T-helper 1 cell treated with Interleukin-12 subunit alpha and Interleukin-12 subunit beta and Interleukin-4 antibody, amounts not matched to agents 30 ng/mL and 1 ng/mL, for 36 hours (primary cell): ENCODE measurements at regions not wholly inside any gene's neighbourhood (a gene's known extent, or its start where the extent isn't known, plus 50 kb on each side); places are given as distances from the start of the nearest gene placed in this dataset.

ENCODE experiments used
- intact Hi-C: fragments of 100-400 bp; cut with micrococcal nuclease; formaldehyde crosslinking; loops from one replicate; pipeline ENCODE4 v1.15.1; 2024

- intact Hi-C loops: no loop called here
Measured at GRCh38 chr4:59068722-59069418, 1958.7 kb upstream of the IGFBP7 start.

GRCh38 chr4:59086410-59086809 lies 1976.2 kb upstream of the IGFBP7 start:
- intact Hi-C loops: no loop called here

GRCh38 chr4:59091146-59092142 lies 1981.3 kb upstream of the IGFBP7 start:
- intact Hi-C loops: no loop called here

GRCh38 chr4:59094505-59094904 lies 1984.3 kb upstream of the IGFBP7 start:
- intact Hi-C loops: no loop called here

GRCh38 chr4:59102311-59102710 lies 1992.1 kb upstream of the IGFBP7 start:
- intact Hi-C loops: no loop called here

- intact Hi-C loops: no loop called here
Measured at GRCh38 chr4:59120287-59120814, 2010.2 kb upstream of the IGFBP7 start.

- intact Hi-C loops: no loop called here
Measured at GRCh38 chr4:59122626-59123025, 2012.4 kb upstream of the IGFBP7 start.

GRCh38 chr4:59126159-59126558 lies 2016.0 kb upstream of the IGFBP7 start:
- intact Hi-C loops: no loop called here

GRCh38 chr4:59127006-59127405 lies 2016.8 kb upstream of the IGFBP7 start:
- intact Hi-C loops: no loop called here

- intact Hi-C loops: no loop called here
Measured at GRCh38 chr4:59127743-59128142, 2017.6 kb upstream of the IGFBP7 start.

GRCh38 chr4:59135248-59135985 lies 2025.2 kb upstream of the IGFBP7 start:
- intact Hi-C loops: no loop called here

GRCh38 chr4:59161249-59161648 lies 2038.9 kb upstream of the ADGRL3 start:
- intact Hi-C loops: no loop called here

GRCh38 chr4:59175617-59176016 lies 2024.5 kb upstream of the ADGRL3 start:
- intact Hi-C loops: no loop called here

- intact Hi-C loops: no loop called here
Measured at GRCh38 chr4:59179372-59179771, 2020.8 kb upstream of the ADGRL3 start.

GRCh38 chr4:59180161-59180560 lies 2020.0 kb upstream of the ADGRL3 start:
- intact Hi-C loops: no loop called here

- intact Hi-C loops: no loop called here
Measured at GRCh38 chr4:59180969-59181368, 2019.2 kb upstream of the ADGRL3 start.

- intact Hi-C loops: no loop called here
Measured at GRCh38 chr4:59195839-59196238, 2004.3 kb upstream of the ADGRL3 start.

- intact Hi-C loops: no loop called here
Measured at GRCh38 chr4:59200992-59201391, 1999.1 kb upstream of the ADGRL3 start.

GRCh38 chr4:59217910-59218631 lies 1982.1 kb upstream of the ADGRL3 start:
- intact Hi-C loops: no loop called here

GRCh38 chr4:59222221-59222620 lies 1977.9 kb upstream of the ADGRL3 start:
- intact Hi-C loops: no loop called here
